NCI-H146 treated with DMSO at 0.1 percent for 48 hours (cell line): ENCODE measurements at regions not wholly inside any gene's neighbourhood (a gene's known extent, or its start where the extent isn't known, plus 50 kb on each side); places are given as distances from the start of the nearest gene placed in this dataset.

Source experiments
- DNase-seq: peaks from one replicate; lab custom pipeline; 2025; ENCODE audit not compliant: unreplicated experiment; lab: John Stamatoyannopoulos, UW

DNA sequence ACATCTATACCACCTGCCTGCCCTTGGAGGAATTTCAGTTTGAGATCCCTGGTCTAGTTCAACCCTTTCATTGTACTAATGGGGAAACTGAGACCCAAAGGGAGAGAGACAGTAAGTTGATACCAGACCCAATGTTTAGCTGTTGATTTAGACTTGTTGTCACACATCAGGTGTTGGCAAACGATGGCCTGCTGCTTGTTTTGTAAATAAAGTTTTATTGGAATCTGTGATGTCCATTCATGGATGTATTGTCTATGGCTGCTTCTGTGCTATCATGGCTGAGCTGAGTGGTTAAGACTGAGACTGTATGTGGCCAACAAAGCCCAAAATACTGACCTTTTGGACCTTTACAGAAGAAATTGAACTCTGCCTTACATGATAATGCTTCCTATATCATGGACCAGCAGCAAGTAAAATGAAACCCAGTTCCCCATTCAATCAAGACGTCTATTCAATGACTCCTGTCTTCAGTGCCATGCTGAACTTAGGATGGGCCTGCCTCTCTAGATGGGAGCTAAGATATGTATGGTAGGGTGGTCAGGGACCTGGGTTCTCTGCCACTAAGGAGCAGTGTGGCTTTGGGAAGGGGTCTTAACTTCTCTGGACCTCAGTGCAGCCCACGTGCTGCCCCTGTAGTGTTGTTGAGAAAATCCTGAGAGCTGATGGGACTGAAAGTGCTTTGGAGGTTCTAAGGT, 111.0 kb downstream of the IRX5 start:
- no peak for DNase-seq

DNA sequence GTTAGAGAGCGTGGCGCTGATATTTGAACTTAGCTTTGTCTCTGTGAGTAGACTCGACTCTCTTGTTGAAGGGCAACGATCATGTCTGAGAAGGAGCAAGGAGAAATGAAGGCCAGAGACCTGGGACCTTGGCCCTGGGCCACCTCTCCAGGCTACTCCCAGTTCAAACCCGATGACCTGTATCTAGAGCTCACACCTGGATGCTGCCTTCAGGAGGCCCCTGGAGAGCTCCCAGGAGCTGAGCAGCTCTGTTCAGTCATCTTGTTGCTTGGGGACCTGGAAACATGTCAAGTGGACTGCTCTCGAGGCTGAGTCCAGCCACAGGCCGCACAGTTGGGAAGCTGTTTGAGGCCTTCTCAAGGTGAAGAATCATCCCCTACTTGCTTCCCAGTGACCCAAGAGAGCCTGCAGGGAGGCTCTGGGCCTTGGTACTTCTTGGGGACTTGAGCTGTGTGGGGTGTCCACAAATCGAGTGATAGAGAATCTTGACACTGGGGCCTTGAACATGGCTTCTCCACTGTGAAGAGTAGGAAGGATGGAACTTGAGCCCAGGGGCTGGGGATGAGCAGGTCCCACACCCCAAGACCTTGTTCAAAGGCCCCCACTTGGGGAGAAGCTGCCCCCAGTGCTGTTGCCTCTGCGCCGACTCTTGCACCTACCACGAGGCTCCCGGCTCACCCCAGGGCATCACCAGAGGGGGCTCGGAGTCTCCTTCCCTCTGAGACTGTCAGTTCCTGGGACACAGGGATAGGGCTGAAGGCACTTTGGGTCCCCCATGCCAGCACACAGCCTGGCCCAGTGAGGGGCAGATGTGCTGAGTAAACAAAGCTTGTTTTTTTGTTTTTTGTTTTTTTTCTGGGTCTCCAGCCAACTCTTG, 112.1 kb downstream of the IRX5 start:
- DNase-seq: no peak

DNA sequence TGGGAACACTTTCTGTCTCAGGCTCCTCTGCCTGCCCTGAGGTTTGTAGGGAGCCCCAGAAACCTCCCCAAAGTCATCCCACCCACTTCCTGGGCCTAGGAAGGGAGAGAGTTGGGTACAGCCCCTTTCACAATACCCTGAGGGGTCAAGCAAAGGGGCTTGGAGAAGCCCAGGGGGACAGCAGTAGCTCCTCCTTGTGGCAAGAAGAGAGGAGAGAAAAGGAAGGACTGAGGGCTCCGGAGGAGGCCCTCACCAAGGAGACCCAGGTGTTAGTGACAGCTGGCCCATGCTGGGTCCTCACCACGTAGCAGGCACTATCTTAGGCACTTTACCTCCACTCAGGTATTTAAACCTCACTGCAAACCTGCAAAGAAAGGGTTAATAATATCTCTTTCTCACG, 112.8 kb downstream of the IRX5 start:
- no peak for DNase-seq

DNA sequence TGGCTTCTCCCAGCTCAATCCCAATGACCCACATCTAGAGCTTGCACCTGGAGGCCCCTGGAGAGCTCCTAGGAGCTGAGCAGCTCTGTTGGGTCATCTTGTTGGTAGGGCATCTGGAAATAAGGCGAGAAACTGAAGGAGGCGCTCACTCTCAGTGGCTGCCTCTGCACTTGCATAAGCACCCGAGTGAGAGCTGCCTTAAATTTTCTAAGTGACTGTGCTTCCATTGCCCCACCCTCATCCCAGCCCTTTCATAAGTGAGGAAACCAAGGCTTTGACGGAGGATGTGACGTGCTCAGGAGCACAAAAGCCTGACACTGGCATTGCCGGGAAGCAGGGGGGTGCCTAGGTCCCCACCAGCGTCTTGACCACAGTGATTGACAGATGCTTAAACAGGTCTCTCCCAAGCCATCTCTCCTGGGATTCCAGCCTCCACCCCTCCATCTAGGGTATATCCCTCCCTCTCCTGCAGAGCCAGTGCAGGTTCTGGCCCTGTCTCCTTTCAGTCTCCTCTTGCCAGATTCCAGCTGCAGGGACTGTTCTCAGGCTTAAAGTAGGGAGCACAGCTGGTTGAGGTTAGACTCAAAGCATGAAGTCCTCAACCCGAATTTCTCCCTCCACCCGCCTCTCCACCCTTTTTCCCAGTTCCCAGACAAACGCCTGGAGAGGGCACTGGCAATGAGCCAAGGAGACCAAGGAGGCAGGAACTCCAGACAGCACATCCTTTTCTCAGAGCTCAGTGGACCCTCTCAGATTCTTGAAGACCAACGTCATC, 113.7 kb downstream of the IRX5 start:
- no peak for DNase-seq

DNA sequence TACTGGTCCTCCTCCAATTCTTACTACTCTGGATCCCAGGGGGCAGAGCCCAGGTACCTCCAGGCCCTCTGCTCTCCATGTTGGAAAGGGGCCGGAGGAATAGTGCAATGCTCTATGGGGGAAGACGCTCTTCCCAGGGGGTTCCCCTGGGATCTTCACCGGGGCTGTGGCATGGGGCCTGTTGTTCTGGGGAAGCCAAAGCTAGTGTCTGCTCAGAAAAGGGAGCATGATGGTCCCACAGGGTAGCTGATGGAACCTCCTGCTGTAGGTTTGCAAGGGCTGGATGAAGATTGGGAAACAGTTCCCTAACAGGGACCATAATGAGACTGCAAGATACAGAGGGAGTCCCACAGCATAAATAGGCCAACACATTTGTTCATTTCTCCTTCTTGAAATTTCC, 114.7 kb downstream of the IRX5 start:
- no peak for DNase-seq

DNA sequence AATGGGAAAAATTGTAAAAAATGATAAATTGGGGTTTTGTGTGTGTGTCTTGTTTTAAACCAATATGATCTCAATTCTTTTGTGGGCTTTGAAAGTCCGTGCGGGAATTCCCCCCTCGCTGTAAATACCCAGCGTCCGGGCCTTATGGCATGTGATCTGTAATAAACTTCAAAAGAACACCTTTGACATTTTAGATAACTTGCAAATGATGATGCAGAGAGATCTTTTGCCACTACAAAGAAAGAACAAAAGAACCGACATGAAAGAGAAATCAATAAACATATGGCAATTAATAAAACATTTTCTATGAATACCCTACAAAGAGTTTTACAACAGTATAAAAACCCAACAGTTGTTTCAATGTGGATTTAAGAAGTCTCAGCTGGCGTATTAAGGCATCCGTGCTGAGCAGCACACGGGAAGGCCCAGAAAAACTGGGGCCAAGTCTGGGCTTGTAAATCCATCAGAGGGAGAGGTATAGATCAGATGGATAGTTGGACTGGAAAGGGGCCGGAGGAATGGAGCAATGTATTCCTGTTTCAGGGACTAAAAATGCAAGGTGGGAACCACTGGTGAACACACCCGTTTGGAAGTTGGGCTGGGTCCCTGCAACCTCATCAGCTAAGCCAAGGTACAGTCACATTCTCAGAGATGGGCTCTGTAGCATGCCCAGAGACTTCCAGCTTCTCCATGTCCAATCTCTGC, 115.2 kb downstream of the IRX5 start:
- DNase-seq: no peak

DNA sequence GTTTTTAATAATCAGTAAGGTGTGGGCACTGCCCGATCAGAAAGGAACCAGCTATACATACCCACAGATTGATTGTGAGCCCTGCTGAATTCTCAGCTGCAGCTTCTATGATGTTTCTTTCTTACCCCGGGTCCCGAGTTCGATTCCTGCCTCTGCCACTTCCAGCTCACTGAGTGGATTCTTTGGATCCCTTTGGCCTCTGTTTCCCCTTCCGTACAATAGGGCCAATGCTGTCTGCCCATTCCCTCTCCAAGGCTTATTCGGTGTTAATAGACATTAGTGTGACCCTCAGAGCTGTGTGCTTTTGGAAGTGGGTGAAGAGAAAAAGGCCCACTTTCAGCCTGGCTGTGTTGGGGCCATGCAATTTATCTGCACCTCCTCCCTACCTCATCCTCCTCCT, 115.8 kb downstream of the IRX5 start:
- no peak for DNase-seq

DNA sequence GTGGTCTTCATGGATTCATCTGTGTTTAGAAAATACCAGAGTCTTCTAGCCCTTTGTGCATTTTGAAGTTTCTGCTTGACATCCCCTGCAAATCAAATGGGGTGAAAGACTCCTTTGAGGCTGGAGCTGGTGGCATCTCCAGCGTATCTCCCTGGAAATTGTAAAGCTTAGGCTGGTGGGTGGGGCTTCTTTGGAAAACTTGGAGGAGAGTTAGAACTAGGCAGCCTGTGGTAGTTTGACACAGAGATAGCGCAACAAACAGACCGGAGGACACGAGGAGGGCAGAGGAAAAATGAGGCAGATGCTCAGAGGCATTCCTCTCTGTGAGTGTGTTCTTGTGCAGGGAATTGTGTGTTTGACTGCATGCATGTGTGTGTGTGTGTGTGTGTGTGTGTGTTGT, 116.3 kb downstream of the IRX5 start:
- DNase-seq: no peak

DNA sequence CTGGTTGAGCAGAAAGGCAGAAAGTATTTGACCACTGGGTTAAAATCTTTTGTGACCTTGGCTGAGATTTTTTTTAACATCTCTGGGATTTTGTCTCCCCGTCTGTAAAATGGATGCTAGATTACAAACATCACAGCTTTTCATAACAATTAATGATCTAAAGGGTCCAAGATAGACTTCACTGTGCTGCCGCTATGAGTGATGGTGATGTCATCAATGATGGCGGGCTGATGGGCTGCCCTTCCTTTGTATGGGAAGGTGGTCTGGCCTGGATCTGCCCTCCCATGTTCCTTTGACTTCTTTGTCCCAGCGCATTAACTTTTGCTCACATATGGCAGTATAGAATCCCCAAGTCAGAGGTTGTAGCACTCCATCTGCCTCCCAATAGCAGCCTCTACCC, 116.7 kb downstream of the IRX5 start:
- DNase-seq: no peak

DNA sequence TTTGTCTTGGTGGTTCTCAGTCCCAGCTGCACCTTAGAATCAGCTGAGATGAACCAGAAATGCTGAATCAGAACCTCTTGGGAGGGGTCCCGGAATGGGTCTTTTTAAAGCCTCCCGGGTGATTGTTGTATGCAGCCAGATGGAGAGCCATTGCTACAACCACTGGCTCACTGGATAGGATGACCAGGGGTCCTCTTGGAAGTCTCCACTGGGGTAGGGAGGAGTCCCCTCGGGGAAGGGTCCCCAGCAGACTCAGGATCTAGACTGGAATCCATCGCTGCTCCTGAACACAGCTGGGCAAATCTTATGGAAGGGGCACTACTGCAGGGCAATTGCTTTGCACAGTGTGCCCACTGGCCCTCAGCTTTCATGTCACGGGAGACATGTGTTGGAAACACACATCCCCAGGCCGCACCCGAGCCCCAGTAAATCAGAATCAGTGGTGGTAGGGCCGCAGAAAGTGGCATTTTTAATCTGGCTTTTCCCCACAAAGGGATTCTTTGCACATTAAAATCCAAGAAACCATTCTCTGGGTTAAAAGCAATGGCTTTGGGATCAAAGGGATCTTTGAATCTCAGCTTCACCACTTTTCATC, 117.3 kb downstream of the IRX5 start:
- no peak for DNase-seq

DNA sequence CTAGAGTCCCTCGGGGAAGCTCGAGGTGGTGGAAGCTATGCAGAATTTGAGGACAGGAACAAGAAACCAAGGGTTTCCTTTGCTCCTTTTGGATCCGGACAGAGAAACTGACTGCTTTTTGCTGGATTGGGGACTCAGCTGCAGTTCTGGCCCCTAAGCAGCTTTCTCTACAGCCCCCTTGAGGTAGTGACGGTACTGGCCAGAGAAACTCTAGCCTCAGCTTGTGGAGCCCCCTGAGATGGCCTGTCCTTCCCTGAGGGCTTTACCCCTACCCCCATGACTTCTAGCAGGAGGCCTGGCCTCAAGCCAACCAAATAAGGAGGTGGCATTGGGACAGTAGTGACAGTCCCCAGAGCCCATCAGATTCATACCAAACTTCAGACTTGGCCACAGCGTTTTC, 118.1 kb downstream of the IRX5 start:
- no peak for DNase-seq

DNA sequence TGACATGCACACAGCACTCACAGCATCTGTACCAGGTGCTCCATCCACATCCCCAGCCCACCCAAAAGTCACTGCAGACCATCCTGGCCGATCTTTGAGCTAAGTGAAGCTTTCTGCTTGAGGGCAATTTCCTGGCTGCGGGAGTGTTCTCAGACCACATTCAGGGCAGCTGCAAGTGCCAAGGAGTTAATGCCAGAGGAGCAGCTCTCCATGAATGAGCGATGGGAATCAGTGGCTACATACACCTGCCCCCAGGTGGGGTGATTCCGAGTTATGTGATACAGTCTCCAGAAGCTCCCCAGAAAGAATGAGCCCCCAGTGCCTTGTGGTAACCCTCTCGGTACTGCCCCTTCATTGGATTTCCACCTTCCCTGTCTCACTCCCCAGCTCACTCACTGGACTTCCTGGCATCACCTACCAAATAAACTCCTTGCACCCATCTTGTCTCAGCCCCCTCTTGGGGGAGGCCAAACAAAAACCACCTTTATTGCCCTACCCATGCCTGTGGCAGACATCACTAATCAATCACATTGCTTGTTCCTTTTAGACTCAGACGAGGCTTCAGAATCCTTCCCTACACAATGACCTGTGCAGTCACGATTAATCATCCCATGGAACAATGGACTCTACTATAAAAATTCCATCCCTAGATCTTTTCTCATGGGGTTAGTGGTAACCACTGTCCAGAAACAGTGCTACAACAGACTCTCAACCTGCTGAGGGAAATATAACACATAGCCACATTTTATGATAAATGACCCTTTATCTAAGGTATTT, 121.1 kb downstream of the IRX5 start:
- no peak for DNase-seq

DNA sequence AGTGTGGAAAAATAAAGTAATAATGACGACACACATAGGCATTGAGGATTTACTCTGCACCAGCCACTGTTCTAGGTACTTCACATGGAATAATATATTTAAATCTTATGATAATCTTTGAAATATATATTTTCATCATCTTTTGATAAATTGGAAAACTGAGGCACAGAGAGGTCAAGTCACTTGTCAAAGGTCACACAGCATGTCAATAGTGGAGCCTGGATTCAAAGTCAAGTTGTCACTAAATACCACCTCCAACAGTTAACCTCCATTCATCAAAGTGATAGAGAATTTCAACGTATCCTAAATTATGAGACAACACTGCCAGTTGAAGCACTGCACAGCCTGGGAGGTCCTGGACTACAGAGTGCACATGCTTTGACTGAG, 121.7 kb downstream of the IRX5 start:
- no peak for DNase-seq

DNA sequence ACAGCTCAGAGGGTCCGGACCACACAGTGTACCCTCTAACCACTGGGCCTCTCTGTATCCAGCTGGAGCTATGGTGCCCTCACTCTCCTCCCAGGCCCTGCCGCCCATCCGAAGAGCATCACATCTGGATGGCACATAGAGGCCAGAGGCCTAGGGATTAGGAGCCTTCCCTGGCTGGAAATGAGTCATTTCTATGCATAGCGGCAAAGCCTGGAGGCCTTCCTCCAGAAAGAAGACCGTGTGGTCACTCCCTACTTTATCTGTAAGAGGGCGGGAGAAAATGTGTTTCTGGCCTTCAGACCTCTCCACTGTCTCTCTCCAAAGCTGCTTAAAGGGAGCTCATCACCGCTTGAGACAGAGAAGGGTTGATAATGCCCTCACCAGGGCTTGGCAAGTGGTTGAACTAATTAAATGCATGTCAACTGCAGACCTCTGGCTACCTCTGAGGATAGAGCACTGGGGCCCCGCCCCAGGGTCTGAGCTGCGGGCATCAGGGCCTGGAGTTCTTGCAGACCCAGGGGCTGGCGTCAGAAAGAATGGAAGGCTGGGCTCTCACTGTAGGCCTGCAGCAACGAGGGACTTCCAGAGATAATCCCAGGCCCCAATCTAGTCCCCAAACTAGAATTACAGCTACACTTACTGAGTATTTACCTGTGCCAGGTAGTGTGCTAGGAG, 122.2 kb downstream of the IRX5 start:
- no peak for DNase-seq

DNA sequence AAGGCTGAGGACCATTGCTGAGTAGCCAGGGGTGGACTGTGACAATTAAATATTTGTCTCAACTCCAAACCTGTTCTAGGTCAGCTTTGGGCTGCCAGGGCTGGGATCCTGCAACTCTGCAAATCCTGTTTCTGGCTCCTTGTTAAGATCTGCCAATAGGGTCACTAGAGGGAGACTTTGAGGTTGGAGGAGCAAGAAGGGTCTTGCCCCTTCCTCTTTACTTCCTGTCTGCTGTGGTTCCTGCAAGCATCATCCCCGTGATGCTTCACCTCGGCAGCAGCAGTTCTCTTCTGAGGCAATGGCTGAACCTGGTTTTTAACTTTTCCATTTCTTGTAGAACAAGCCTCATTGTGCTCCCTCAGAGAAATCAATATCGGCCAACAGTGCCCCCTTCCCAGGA, 124.6 kb downstream of the IRX5 start:
- DNase-seq: no peak

DNA sequence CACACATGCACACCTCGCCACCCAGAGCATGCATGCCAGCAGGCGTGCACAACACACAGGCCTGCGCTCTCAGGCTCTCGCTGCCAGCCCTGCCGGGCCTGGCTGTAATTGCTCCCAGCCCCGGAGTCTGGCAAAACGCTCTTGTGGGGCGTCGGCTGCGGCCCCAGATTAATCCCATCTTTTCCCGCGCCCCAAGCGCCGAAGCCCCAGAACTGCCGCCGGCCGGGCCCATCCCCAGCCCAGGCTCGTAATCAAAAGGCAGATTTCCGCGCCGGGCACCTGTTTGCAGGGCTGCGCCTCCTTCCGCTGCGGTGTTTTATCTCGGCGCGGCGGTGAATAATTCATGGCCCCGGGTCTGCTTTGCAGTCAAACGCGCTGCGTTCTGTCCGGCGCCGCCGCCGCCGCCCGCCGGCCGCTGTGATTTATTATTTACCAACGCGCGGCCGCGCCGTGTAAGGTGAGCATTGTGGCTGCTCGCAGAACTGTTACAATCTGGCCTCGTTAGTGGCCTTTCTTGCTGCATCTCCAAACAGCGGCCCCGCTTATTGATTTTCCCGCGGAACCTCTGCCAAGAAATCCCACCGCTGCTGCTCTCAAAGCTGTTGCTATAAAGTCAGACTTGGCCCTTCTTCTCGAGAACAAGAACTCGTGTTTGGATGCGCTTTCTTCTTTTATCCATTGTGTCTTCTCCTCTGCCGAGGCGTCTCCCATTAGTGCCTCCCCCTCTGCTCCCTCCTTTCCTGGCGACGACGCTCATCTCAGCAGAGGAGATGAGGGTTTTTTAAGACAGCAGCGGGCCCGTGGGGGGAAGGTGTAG, 126.1 kb downstream of the IRX5 start:
- DNase-seq: no peak

DNA sequence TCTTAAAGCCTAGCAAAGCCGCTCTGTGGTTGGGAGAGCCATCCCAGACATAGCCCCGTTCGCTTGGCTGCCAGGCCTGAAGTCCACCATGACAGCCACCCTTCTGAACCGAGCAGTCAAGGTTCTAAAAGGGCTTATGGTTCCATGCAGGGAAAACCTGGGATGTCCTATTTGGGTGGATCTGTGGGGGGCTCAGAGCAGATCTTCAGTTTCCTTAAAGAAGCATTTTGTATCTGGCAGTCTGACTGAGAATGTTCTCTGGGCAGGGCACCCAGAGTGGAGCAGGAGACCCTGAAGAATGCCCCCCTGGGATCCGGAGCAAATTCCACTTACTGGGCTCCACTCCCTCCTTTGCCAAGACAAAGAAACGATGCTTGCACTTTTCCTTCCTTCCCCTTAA, 127.2 kb downstream of the IRX5 start:
- DNase-seq: no peak

DNA sequence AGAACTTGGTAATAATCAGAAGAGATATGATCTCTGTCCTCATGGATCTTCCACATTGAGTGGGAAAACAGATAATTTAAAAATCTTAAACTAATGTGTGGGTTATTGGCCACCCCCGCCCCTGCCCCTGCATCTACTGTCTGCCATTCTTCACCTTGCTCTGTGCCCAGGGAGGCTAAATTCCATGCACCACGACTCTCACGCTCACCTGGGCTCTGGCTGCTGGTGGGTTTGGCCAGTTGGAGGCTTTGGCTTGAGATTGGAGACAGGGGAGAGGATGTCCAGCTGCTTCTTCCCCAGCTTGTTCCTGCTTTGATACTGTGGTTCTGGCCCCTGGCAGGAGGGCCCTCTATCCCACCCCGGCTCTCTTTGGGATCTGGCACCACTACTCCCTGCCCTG, 127.9 kb downstream of the IRX5 start:
- DNase-seq: no peak

DNA sequence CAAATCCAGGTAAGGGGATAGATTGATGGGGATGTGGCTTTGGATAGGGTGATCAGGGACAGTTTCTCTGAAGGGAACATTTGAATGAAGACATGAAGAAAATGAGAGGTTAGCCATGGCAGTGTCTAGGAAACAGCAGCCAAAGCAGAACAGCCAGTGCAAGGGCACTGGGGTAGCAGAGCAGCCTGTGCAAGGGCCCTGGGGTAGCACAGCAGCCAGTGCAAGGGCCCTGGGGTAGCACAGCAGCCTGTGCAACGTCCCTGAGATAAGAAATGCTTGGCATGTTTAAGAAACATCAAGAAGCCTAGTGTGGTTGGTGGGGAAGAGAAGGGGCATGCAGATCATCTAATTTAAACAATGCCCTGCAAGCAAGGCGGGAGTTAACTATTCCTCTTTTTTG, 128.5 kb downstream of the IRX5 start:
- DNase-seq: no peak
